ENCODE measurements at regions not wholly inside any gene's neighbourhood (a gene's known extent, or its start where the extent isn't known, plus 50 kb on each side); places are given as distances from the start of the nearest gene placed in this dataset.

DNA sequence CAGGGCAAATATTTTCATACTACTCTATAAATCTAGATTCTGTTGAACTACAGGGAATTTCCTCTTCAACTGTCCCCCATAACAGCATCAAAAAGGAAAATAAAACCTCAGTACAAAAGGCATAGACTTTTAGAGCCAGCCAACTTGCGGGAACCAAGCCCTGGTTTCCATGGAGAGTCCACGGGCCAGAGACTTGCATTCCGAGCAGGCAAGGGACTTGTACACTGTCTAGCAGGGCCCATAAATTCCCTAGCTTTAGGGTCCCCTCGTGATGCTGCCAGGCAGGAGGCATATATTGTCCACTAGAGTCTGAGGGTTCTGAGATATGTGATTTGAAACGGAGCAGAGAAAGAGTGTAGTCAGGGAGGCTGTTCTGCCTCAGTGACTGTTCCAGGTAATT lies 153.1 kb upstream of the SLC14A2 start:
- TF ChIP-seq, protein P1, sequence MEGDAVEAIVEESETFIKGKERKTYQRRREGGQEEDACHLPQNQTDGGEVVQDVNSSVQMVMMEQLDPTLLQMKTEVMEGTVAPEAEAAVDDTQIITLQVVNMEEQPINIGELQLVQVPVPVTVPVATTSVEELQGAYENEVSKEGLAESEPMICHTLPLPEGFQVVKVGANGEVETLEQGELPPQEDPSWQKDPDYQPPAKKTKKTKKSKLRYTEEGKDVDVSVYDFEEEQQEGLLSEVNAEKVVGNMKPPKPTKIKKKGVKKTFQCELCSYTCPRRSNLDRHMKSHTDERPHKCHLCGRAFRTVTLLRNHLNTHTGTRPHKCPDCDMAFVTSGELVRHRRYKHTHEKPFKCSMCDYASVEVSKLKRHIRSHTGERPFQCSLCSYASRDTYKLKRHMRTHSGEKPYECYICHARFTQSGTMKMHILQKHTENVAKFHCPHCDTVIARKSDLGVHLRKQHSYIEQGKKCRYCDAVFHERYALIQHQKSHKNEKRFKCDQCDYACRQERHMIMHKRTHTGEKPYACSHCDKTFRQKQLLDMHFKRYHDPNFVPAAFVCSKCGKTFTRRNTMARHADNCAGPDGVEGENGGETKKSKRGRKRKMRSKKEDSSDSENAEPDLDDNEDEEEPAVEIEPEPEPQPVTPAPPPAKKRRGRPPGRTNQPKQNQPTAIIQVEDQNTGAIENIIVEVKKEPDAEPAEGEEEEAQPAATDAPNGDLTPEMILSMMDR (IDR thresholded peaks at IDR 0.05): no peak
- no peak for TF ChIP-seq EZH2 (IDR thresholded peaks at IDR 0.05)
